ENCODE measurements at regions not wholly inside any gene's neighbourhood (a gene's known extent, or its start where the extent isn't known, plus 50 kb on each side); places are given as distances from the start of the nearest gene placed in this dataset.

DNA sequence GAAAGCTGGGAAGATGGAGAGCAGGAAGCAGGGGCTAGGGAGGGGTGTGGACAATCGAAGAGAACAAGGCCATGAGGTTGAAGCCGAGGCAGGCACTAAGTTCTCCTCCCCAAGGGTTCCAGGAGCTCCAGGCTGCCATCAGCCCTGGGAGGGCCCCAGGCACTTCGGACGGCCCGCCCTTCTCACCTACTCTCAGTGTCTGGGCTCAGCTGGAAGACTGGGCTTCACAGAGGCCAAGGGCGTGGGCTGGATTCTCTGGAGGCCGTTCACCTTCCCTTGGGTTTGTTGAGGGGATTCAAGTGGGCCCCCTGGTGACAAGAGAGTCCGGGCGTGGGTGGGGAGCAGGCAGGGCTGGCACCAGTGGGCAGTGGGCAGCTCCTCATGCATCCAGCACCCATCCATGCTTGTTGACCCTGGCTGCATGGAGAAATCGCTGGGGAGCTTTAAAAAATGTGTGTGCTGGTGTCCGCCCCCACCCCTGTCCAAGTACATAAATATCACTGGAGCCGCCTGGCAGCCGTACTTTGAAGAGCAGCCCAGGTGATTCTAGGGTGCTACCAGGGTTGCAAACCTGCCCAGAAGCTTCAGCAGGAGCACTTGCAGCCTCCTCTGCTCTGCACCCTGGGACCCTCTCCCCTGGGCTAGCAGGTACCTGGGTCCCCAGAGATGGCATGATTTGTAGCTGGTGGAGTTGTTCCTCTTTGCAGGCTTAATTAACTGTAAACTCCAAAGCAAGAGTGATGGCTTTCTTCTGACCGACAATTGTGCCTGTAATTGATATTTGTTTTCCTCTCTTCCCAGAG is 74.3 kb downstream of the RTL6 start:
- TF ChIP-seq HDGF (IDR thresholded peaks at IDR 0.05; ENCODE audit: borderline replicate concordance) = no peak
- no peak for TF ChIP-seq ZNF384 (IDR thresholded peaks at IDR 0.05)
- TF ChIP-seq BHLHE40 (IDR thresholded peaks at IDR 0.05; ENCODE audit: borderline replicate concordance) = no peak
- TF ChIP-seq FOXM1 (IDR thresholded peaks at IDR 0.05; ENCODE audit: borderline replicate concordance) = no peak
